Lower lobe of right lung (tissue), 2 donors: ENCODE measurements at regions not wholly inside any gene's neighbourhood (a gene's known extent, or its start where the extent isn't known, plus 50 kb on each side); places are given as distances from the start of the nearest gene placed in this dataset.

Source experiments
- ATAC-seq, 2 donors: fragments of 200-7000 bp; cut with Tn5 transposase; one replicate each; pipeline ENCODE4 v1.9.1; 2020 to 2022; ENCODE audit warnings: mild to moderate bottlenecking in 2 of 2, moderate library complexity in 2 of 2
- DNase-seq: peaks from one replicate; pipeline ENCODE4 v3.0.0-alpha.2; 2020
- H3K27ac ChIP-seq: fragments of 200-600 bp; one replicate; pipeline ENCODE4 v1.8.0; 2022
- H3K27me3 ChIP-seq: fragments of 200-600 bp; one replicate; pipeline ENCODE4 v1.8.0; 2022; ENCODE audit warnings: low read depth
- H3K36me3 ChIP-seq: fragments of 200-600 bp; one replicate; pipeline ENCODE4 v1.8.0; 2022; ENCODE audit warnings: mild to moderate bottlenecking
- H3K4me1 ChIP-seq: fragments of 200-600 bp; one replicate; pipeline ENCODE4 v1.8.0; 2022
- H3K4me3 ChIP-seq: fragments of 200-600 bp; one replicate; pipeline ENCODE4 v1.8.0; 2022; ENCODE audit warnings: mild to moderate bottlenecking
- H3K9me3 ChIP-seq: fragments of 200-600 bp; one replicate; pipeline ENCODE4 v1.8.0; 2022
- intact Hi-C: fragments of 100-400 bp; cut with DNase I; formaldehyde crosslinking; loops from one replicate; pipeline ENCODE4 v1.11.0; 2022
- TF ChIP-seq, protein P1 (sequence below): fragments of 200-600 bp; IDR thresholded peaks from one replicate; pipeline ENCODE4 v1.8.0; 2022; ENCODE audit warnings: antibody characterized with exemption, mild to moderate bottlenecking
- donor health status: DM: no; HTN: yes; CAD: no; lungs with severe emphysema.

DNA sequence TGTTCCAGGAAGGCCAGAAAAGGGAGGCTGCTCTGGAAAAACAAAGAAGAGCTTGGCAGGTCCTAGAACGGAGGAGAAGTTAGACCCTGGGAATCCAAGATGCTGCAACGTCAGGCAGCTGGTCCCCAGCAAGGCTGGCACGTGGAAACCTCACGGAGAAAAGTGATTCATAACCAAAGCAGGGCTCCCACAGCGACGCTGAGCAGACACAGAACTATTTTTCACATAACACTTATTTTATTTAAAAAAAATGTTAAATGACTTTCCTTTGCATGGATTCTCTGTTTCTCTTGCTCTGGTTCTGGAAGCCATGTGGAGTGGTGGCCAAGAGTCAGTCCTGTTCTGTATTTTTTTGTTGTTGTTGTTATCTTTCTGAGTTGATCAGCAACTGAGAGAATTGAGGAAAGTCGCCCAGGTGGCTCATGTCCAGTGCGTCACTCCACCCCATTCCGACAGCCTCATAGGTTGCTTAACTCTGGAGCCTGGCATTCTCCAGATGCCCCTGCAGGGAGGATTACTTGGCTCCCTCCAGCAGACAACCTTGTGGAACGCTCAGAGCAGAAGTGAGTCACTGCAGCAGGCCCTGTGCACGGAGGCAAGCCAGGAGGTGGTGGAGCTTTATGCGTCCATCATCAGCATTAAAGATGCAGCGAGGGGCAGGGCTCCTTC is 229.9 kb upstream of the HDAC4 start:
- DNase-seq = no peak
- no peaks in the 10 kb centered on the region for H3K9me3 ChIP-seq
- intact Hi-C loops = no loop called here

DNA sequence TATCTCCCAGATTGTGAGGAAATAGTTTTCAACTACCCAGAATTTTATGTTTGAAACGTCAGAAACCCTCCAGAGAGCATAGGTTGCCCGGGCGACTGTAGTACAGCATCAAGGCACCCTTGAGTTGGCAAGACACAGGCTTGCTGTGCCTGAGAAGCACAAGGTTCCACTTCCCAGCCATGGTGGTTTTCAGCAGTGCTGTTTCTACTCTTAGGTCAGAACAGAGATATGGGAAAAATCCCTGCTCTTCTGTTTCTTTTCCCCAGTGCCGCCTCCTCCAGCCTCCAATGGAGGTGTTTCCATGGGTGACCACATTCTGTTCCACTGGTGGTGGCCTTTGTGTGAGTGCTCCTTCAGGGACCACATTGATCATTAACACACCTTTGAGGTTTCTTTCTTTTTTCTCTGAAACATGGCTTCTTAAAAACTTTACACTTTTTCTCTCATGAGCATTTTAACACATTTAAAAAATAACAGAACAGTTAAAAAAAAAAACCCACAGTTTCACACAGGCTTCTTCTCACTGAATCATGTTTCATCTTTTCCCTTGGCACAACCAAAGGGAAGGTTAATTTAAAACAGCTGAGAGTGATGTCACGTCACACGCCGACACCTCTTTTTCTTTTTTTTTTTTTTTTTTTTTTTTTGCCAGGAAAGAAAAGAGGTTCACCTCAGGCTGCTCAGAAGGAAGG is 229.3 kb upstream of the HDAC4 start:
- H3K27ac ChIP-seq = no peak overlapping the region
- H3K36me3 ChIP-seq = no peaks in the 10 kb centered on the region
- ATAC-seq (no peak), DNase-seq (no peak)
- TF ChIP-seq, protein P1, sequence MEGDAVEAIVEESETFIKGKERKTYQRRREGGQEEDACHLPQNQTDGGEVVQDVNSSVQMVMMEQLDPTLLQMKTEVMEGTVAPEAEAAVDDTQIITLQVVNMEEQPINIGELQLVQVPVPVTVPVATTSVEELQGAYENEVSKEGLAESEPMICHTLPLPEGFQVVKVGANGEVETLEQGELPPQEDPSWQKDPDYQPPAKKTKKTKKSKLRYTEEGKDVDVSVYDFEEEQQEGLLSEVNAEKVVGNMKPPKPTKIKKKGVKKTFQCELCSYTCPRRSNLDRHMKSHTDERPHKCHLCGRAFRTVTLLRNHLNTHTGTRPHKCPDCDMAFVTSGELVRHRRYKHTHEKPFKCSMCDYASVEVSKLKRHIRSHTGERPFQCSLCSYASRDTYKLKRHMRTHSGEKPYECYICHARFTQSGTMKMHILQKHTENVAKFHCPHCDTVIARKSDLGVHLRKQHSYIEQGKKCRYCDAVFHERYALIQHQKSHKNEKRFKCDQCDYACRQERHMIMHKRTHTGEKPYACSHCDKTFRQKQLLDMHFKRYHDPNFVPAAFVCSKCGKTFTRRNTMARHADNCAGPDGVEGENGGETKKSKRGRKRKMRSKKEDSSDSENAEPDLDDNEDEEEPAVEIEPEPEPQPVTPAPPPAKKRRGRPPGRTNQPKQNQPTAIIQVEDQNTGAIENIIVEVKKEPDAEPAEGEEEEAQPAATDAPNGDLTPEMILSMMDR = no peak
- H3K4me1 ChIP-seq = no peaks in the 10 kb centered on the region
- no peaks in the 10 kb centered on the region for H3K9me3 ChIP-seq
- peaks cover 5% of the 10 kb centered on the region for H3K27me3 ChIP-seq
- H3K4me3 ChIP-seq = no peak overlapping the region
- intact Hi-C loops = no loop called here

More for the DNA sequence above, 229.9 kb upstream of the HDAC4 start:
- TF ChIP-seq, protein P1 = no peak
- H3K27me3 ChIP-seq = peaks cover 5% of the 10 kb centered on the region
- no peaks in the 10 kb centered on the region for H3K4me1 ChIP-seq
- no peak overlapping the region for H3K4me3 ChIP-seq
- no peak overlapping the region for H3K27ac ChIP-seq
- no peaks in the 10 kb centered on the region for H3K36me3 ChIP-seq
- peak; percentile 54 to 59 for ATAC-seq

GRCh38 chr2:239626961-239627592 is 226.3 kb upstream of the HDAC4 start:
- TF ChIP-seq, protein P1 = no peak
- no peak for DNase-seq
- Histone ChIP-seq H3K9me3 (no peaks in the 10 kb centered on the region), H3K4me1 (no peaks in the 10 kb centered on the region), H3K4me3 (no peak overlapping the region), H3K27ac (no peak overlapping the region), H3K27me3 (peaks cover 5% of the 10 kb centered on the region), H3K36me3 (no peaks in the 10 kb centered on the region)
- ATAC-seq = no peak
- intact Hi-C loops = no loop called here

DNA sequence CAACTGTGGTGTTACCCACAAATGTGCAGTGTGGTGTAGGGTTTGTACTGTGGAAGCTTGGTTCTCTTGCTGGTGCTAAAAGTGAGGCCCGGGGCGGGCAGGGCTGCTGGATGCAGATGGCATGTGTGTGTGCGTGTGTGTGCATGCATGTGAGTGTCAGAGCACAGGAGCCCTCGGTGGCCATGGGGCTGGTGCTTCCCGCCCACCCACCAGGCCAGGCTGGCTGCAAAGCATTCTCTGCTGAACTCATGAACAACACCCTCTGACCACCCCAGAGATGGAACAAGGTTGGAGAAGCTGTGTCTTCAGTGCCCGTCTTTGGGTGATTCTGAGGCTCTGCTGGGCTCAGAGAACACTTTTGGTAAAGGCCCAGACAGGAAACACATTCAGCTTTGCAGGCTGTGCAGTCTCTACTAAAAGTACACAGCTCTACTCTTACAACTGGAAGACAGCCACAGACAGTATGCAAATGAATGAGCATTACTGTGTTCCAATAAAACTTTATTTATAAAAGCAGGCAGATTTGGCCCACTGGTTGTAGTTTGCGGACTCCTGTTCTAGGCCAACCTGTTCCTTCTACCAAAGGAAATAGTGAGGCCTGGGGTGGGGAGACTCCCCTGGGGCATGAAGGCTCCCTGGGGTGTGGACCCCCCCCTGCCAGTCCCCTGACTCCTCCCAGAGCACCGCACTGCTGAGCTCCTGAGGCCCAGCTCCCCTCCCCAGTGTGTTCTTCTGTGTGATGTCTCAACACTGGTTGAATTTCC is 225.3 kb upstream of the HDAC4 start:
- Histone ChIP-seq H3K4me3 (no peak overlapping the region), H3K9me3 (no peaks in the 10 kb centered on the region), H3K4me1 (no peaks in the 10 kb centered on the region), H3K36me3 (no peaks in the 10 kb centered on the region), H3K27me3 (peaks cover 5% of the 10 kb centered on the region), H3K27ac (no peak overlapping the region)
- DNase-seq (no peak), ATAC-seq (peak; percentile 68 to 72)
- intact Hi-C loops = no loop called here
- TF ChIP-seq, protein P1 = no peak

DNA sequence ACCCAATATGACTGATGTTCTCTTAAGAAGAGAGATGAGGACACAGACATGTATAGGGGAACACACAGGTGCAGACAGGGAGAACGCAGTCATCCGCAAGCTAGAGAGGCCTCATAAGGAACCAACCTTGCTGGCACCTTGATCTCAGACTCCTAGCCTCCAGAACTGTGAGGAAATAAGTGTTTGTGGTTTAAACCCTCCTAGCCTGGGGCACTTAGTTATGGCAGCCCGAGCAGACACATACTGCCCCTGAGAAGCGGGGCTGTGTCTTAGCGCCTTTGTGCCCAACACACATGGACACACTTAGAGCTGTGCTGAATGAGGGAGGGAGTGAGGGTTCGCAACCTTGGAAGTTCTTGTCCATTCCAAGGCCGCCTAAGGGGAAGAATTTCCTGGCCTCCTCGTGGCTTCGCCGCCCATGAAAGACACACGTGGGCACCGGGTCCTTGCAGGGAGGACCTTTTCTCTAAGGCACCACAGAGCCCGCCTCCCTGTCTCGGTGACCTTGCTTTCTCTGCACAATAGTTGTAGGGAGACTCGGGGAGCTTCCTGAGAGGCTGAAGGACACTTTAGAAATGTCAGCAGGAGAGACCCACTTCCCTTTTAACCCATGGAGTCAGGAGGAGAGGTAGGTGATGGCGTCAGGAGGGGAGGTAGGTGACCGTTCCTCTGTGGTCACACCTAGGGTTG is 224.5 kb upstream of the HDAC4 start:
- no peak for ATAC-seq
- TF ChIP-seq, protein P1 = no peak
- DNase-seq = no peak

More for the DNA sequence above, 224.5 kb upstream of the HDAC4 start:
- Histone ChIP-seq H3K36me3 (no peaks in the 10 kb centered on the region), H3K9me3 (no peaks in the 10 kb centered on the region), H3K4me1 (no peaks in the 10 kb centered on the region), H3K4me3 (no peak overlapping the region), H3K27ac (no peak overlapping the region), H3K27me3 (peaks cover 5% of the 10 kb centered on the region)
- intact Hi-C loops = no loop called here
